ENCODE measurements at regions not wholly inside any gene's neighbourhood (a gene's known extent, or its start where the extent isn't known, plus 50 kb on each side); places are given as distances from the start of the nearest gene placed in this dataset.
A peak's percentile ranks its signal among the peaks of the same experiment; 100 is the strongest.

GRCh38 chr19:29129148-29129547 lies 83.8 kb downstream of the UQCRFS1 start:
- H3K4me3 Mint-ChIP-seq (ENCODE audit: unreplicated experiment) = no peak overlapping the region
- H3K4me1 Mint-ChIP-seq (ENCODE audit: unreplicated experiment) = no peaks in the 10 kb centered on the region
- no peaks in the 10 kb centered on the region for H3K36me3 Mint-ChIP-seq (ENCODE audit: low read depth, unreplicated experiment)
- no peak for TF ChIP-seq CTCF (IDR thresholded peaks at IDR 0.05; ENCODE audit: unreplicated experiment)
- no peak overlapping the region for H3K27ac Mint-ChIP-seq (ENCODE audit: unreplicated experiment)
- peaks cover 6% of the 10 kb centered on the region for H3K9me3 Mint-ChIP-seq (ENCODE audit: unreplicated experiment)
- no peak for DNase-seq (ENCODE audit: low spot score)
- H3K27me3 Mint-ChIP-seq (ENCODE audit: unreplicated experiment) = peaks cover 10% of the 10 kb centered on the region

DNA sequence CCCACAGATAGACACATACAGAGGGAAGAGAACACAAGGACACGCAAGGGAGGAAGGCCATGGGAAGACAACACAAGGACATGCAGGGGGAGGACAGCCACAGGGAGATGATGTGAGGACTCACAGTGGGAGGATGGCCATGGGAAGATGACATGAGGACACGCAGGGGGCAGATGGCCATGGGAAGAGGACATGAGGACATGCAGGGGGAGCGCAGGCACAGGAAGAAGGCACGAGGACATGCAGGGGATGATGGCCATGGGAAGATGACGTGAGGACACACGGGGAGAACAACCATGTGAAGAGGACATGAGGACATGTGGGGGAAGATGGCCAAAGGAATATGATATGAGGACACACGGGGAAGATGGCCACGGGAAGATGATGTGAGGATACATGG lies 84.7 kb downstream of the UQCRFS1 start:
- no peak overlapping the region for H3K27ac Mint-ChIP-seq (ENCODE audit: unreplicated experiment)
- peaks cover 4% of the 10 kb centered on the region for H3K36me3 Mint-ChIP-seq (ENCODE audit: low read depth, unreplicated experiment)
- peaks cover 10% of the 10 kb centered on the region for H3K27me3 Mint-ChIP-seq (ENCODE audit: unreplicated experiment)
- H3K4me1 Mint-ChIP-seq (ENCODE audit: unreplicated experiment) = no peaks in the 10 kb centered on the region
- H3K4me3 Mint-ChIP-seq (ENCODE audit: unreplicated experiment) = no peak overlapping the region
- TF ChIP-seq CTCF (IDR thresholded peaks at IDR 0.05; ENCODE audit: unreplicated experiment) = no peak
- no peak for DNase-seq (ENCODE audit: low spot score)
- peaks cover 11% of the 10 kb centered on the region for H3K9me3 Mint-ChIP-seq (ENCODE audit: unreplicated experiment)

DNA sequence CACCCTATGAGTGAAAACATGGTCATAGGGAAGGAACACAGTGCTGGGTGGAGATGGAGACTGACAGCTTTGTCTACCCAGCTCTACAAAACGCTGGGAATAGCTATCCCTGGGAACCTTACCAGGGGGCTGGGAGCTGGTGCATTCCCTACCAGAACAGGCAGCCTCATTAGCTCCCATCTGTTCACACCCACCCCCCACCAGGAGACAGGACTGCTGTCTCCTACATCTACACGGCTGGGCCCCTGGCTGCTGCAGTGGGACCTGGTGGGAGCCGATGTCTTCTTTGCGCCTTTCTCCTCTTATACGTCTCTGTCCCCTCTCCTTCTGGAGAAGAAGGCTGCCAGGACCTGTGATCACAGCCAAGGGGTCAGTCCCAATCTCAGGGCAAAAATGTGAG lies 90.8 kb downstream of the UQCRFS1 start:
- Mint-ChIP-seq H3K9me3 (ENCODE audit: unreplicated experiment) (peaks cover 14% of the 10 kb centered on the region), H3K4me3 (ENCODE audit: unreplicated experiment) (no peak overlapping the region), H3K27me3 (ENCODE audit: unreplicated experiment) (peaks cover 18% of the 10 kb centered on the region), H3K4me1 (ENCODE audit: unreplicated experiment) (no peaks in the 10 kb centered on the region), H3K27ac (ENCODE audit: unreplicated experiment) (no peak overlapping the region), H3K36me3 (ENCODE audit: low read depth, unreplicated experiment) (peaks cover 10% of the 10 kb centered on the region)
- no peak for DNase-seq (ENCODE audit: low spot score)
- TF ChIP-seq CTCF (IDR thresholded peaks at IDR 0.05; ENCODE audit: unreplicated experiment) = no peak

- TF ChIP-seq CTCF (IDR thresholded peaks at IDR 0.05; ENCODE audit: unreplicated experiment) = peak; percentile 43
- peaks cover 10% of the 10 kb centered on the region for H3K36me3 Mint-ChIP-seq (ENCODE audit: low read depth, unreplicated experiment)
- H3K9me3 Mint-ChIP-seq (ENCODE audit: unreplicated experiment) = peaks cover 14% of the 10 kb centered on the region
- H3K27me3 Mint-ChIP-seq (ENCODE audit: unreplicated experiment) = peaks cover 18% of the 10 kb centered on the region
- no peaks in the 10 kb centered on the region for H3K4me1 Mint-ChIP-seq (ENCODE audit: unreplicated experiment)
- DNase-seq (ENCODE audit: low spot score) = peak; percentile 55
- no peak overlapping the region for H3K27ac Mint-ChIP-seq (ENCODE audit: unreplicated experiment)
- H3K4me3 Mint-ChIP-seq (ENCODE audit: unreplicated experiment) = no peak overlapping the region
Observed at GRCh38 chr19:29121684-29122083, 91.3 kb downstream of the UQCRFS1 start.

DNA sequence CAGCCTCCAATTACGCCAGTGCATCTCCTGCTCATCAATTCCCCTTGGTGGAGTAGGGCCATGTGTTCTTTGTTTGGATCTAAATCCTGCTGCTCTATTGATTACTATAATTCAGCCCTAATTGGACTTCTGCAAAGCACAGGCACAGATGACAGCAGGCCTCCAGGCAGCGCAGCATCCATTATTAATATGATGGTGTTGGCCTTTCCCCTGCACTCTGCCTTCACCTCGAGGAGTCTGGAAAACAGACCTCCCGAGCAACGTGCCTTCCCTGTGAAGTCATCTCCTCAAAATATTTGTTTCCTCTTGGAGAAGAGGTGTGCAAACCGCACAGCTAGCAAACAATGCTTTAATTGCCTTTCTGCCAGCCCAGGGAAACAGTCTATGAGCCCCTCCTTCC lies 92.5 kb downstream of the UQCRFS1 start:
- H3K27ac Mint-ChIP-seq (ENCODE audit: unreplicated experiment) = no peak overlapping the region
- no peak for DNase-seq (ENCODE audit: low spot score)

More for the DNA sequence above, 92.5 kb downstream of the UQCRFS1 start:
- Mint-ChIP-seq H3K4me1 (ENCODE audit: unreplicated experiment) (no peaks in the 10 kb centered on the region), H3K4me3 (ENCODE audit: unreplicated experiment) (no peak overlapping the region), H3K36me3 (ENCODE audit: low read depth, unreplicated experiment) (peaks cover 10% of the 10 kb centered on the region), H3K27me3 (ENCODE audit: unreplicated experiment) (peaks cover 20% of the 10 kb centered on the region), H3K9me3 (ENCODE audit: unreplicated experiment) (peaks cover 14% of the 10 kb centered on the region)
- TF ChIP-seq CTCF (IDR thresholded peaks at IDR 0.05; ENCODE audit: unreplicated experiment) = no peak
